ENCODE measurements at regions not wholly inside any gene's neighbourhood (a gene's known extent, or its start where the extent isn't known, plus 50 kb on each side); places are given as distances from the start of the nearest gene placed in this dataset.

DNA sequence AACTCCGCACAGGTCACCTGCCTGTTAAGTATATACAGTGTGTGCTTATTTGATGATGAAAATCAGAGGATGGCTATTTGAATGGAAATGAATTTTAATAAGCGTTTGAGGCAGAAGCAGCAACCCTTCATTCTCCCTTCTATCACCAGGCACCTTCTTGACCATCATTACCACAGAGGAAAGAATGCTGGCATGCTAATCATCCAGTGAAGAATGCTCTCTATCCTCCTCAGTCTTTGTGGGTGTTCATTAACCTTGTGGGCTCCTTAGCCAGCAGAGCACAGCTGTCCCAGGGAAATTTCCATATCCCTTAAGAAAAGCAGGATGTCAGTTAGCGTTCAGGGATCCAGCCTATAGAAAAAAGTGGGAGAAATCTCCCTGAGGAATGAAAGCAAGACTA lies 428.0 kb upstream of the CAMK1G start:
- Histone ChIP-seq H4K8ac (ENCODE audit: low read length) (no peak overlapping the region), H3K27ac (ENCODE audit: low read length, poor library complexity, severe bottlenecking) (peak overlapping the region; percentile 98), H3K79me1 (replicated peaks; ENCODE audit: low read length, poor library complexity, severe bottlenecking) (no peaks in the 10 kb centered on the region), H3K9me3 (ENCODE audit: control insufficient read depth, low read length) (no peaks in the 10 kb centered on the region), H3K36me3 (ENCODE audit: control insufficient read depth in 1 of 2, insufficient read depth in 2 of 2, low read depth in 1 of 2, low read length in 2 of 2) (no peaks in the 10 kb centered on the region), H3K18ac (ENCODE audit: low read depth in 1 of 2, low read length in 2 of 2) (no peak overlapping the region), H3K23ac (ENCODE audit: low read length in 2 of 2) (no peak overlapping the region), H2BK15ac (ENCODE audit: low read depth, poor library complexity, severe bottlenecking) (no peak overlapping the region), H3K14ac (ENCODE audit: low read length in 2 of 2) (no peak overlapping the region), H3K4me3 (ENCODE audit: insufficient read depth in 1 of 2, low read depth in 1 of 2, low read length in 2 of 2) (no peak overlapping the region), H3K4me2 (ENCODE audit: low read length, poor library complexity, severe bottlenecking) (no peak overlapping the region), H3K27me3 (ENCODE audit: control insufficient read depth in 1 of 2, insufficient read depth in 1 of 2, low read length in 2 of 2) (peaks cover 0 to 2% of the 10 kb centered on the region in 2 experiments), H2AFZ (ENCODE audit: low read depth, low read length) (no peak overlapping the region), H3K9ac (ENCODE audit: low read length) (no peak overlapping the region), H3K4ac (ENCODE audit: low read depth in 1 of 2, low read length in 2 of 2) (no peak overlapping the region), H2BK120ac (ENCODE audit: low read depth, low read length) (no peak overlapping the region), H2BK12ac (ENCODE audit: low read length in 2 of 2) (no peak overlapping the region), H3K4me1 (ENCODE audit: control insufficient read depth, insufficient read depth, low read depth, low read length) (peaks cover 4% of the 10 kb centered on the region), H4K91ac (ENCODE audit: low read length) (no peak overlapping the region), H2AK5ac (ENCODE audit: low read length, severe bottlenecking) (no peak overlapping the region), H2BK5ac (ENCODE audit: low read depth, low read length, poor library complexity, severe bottlenecking) (peak overlapping the region; percentile 91)
- WGBS = 60% methylated on average over 3 of the region's 3 CpGs
- peak; percentile 20 for DNase-seq

DNA sequence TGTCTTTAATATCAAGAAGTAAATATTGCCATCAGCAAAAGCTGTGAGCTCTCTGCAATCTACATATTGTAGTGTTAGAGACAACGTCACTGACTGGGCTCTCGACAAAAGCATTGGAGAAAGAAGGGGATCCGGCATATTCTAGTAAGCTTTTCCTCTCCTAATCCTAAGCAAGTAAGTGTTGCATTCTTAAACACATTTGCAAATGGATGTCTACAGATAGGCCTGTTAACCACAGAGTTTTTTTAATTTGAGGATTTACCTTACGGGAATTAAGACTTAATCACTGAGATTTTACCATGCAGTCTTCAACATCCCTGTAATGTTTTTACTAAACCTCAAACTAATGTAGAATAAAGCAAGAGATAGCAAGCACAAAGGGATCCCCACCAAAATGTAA lies 426.5 kb upstream of the CAMK1G start:
- H3K79me1 ChIP-seq (replicated peaks; ENCODE audit: low read length, poor library complexity, severe bottlenecking) = no peaks in the 10 kb centered on the region
- H3K4me1 ChIP-seq (ENCODE audit: control insufficient read depth, insufficient read depth, low read depth, low read length) = peaks cover 4% of the 10 kb centered on the region
- DNase-seq = no peak
- no peak overlapping the region for H4K8ac ChIP-seq (ENCODE audit: low read length)
- H3K4me3 ChIP-seq (ENCODE audit: insufficient read depth in 1 of 2, low read depth in 1 of 2, low read length in 2 of 2) = no peak overlapping the region
- no peak overlapping the region for H3K27ac ChIP-seq (ENCODE audit: low read length, poor library complexity, severe bottlenecking)
- peaks cover 0 to 2% of the 10 kb centered on the region in 2 experiments for H3K27me3 ChIP-seq (ENCODE audit: control insufficient read depth in 1 of 2, insufficient read depth in 1 of 2, low read length in 2 of 2)
- H3K9ac ChIP-seq (ENCODE audit: low read length) = no peak overlapping the region
- WGBS = 84% methylated on average over 3 of the region's 4 CpGs
- H2BK5ac ChIP-seq (ENCODE audit: low read depth, low read length, poor library complexity, severe bottlenecking) = no peak overlapping the region
- H2BK15ac ChIP-seq (ENCODE audit: low read depth, poor library complexity, severe bottlenecking) = no peak overlapping the region
- H2AK5ac ChIP-seq (ENCODE audit: low read length, severe bottlenecking) = peak overlapping the region; percentile 16
- no peak overlapping the region for H3K4ac ChIP-seq (ENCODE audit: low read depth in 1 of 2, low read length in 2 of 2)
- H2AFZ ChIP-seq (ENCODE audit: low read depth, low read length) = no peak overlapping the region
- no peak overlapping the region for H3K18ac ChIP-seq (ENCODE audit: low read depth in 1 of 2, low read length in 2 of 2)
- no peak overlapping the region for H2BK120ac ChIP-seq (ENCODE audit: low read depth, low read length)
- H3K9me3 ChIP-seq (ENCODE audit: control insufficient read depth, low read length) = no peaks in the 10 kb centered on the region
- no peak overlapping the region for H3K14ac ChIP-seq (ENCODE audit: low read length in 2 of 2)
- H2BK12ac ChIP-seq (ENCODE audit: low read length in 2 of 2) = no peak overlapping the region
- no peaks in the 10 kb centered on the region for H3K36me3 ChIP-seq (ENCODE audit: control insufficient read depth in 1 of 2, insufficient read depth in 2 of 2, low read depth in 1 of 2, low read length in 2 of 2)
- H3K4me2 ChIP-seq (ENCODE audit: low read length, poor library complexity, severe bottlenecking) = no peak overlapping the region
- no peak overlapping the region for H4K91ac ChIP-seq (ENCODE audit: low read length)
- no peak overlapping the region for H3K23ac ChIP-seq (ENCODE audit: low read length in 2 of 2)

DNA sequence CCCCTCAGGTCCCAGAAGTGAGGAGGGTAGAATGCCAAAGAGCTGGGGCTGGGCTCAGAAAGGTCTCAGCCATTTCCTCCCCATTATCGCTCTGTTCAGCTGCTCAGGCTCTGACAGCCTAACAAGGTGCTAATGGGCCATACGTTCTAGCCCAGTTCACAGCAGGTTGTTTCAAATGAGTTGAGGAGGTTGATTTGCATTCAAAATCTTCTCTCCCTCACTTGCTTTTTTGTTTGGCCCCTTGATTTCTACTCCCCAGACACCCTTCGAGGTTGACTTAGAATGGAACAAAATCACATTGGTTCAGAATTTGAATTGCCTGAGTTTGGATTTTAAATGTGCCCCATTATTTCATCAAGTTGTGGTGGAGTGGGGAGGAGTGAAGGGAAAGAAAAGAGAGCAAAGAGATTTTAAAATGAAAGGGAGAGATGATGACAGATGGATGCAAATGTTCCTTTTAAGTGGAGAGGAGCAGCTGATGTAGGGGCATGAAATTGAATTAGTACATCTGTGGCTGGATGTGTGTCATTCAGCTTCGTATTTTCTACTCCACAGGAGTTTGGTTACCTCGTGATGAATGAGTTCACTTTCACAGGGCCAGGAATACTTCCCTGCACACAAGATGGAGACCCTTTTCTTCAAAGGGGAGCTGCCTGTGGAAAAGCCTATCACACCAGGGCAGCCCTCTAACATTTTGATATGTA lies 425.8 kb upstream of the CAMK1G start:
- Histone ChIP-seq H3K27ac (ENCODE audit: low read length, poor library complexity, severe bottlenecking) (no peak overlapping the region), H3K4me2 (ENCODE audit: low read length, poor library complexity, severe bottlenecking) (no peak overlapping the region), H2AK5ac (ENCODE audit: low read length, severe bottlenecking) (peak overlapping the region; percentile 15), H3K18ac (ENCODE audit: low read depth in 1 of 2, low read length in 2 of 2) (no peak overlapping the region), H3K27me3 (ENCODE audit: control insufficient read depth in 1 of 2, insufficient read depth in 1 of 2, low read length in 2 of 2) (peaks cover 0 to 2% of the 10 kb centered on the region in 2 experiments), H3K4ac (ENCODE audit: low read depth in 1 of 2, low read length in 2 of 2) (no peak overlapping the region), H3K9ac (ENCODE audit: low read length) (no peak overlapping the region), H4K91ac (ENCODE audit: low read length) (no peak overlapping the region), H3K79me1 (replicated peaks; ENCODE audit: low read length, poor library complexity, severe bottlenecking) (no peaks in the 10 kb centered on the region), H3K4me3 (ENCODE audit: insufficient read depth in 1 of 2, low read depth in 1 of 2, low read length in 2 of 2) (no peak overlapping the region), H4K8ac (ENCODE audit: low read length) (no peak overlapping the region), H2BK15ac (ENCODE audit: low read depth, poor library complexity, severe bottlenecking) (no peak overlapping the region), H3K9me3 (ENCODE audit: control insufficient read depth, low read length) (no peaks in the 10 kb centered on the region), H3K23ac (ENCODE audit: low read length in 2 of 2) (no peak overlapping the region), H2BK120ac (ENCODE audit: low read depth, low read length) (no peak overlapping the region), H3K4me1 (ENCODE audit: control insufficient read depth, insufficient read depth, low read depth, low read length) (peaks cover 4% of the 10 kb centered on the region), H2BK5ac (ENCODE audit: low read depth, low read length, poor library complexity, severe bottlenecking) (no peak overlapping the region), H2AFZ (ENCODE audit: low read depth, low read length) (no peak overlapping the region), H3K14ac (ENCODE audit: low read length in 2 of 2) (no peak overlapping the region), H3K36me3 (ENCODE audit: control insufficient read depth in 1 of 2, insufficient read depth in 2 of 2, low read depth in 1 of 2, low read length in 2 of 2) (no peaks in the 10 kb centered on the region), H2BK12ac (ENCODE audit: low read length in 2 of 2) (no peak overlapping the region)
- 14% methylated on average over 3 of the region's 5 CpGs for WGBS
- DNase-seq = no peak

DNA sequence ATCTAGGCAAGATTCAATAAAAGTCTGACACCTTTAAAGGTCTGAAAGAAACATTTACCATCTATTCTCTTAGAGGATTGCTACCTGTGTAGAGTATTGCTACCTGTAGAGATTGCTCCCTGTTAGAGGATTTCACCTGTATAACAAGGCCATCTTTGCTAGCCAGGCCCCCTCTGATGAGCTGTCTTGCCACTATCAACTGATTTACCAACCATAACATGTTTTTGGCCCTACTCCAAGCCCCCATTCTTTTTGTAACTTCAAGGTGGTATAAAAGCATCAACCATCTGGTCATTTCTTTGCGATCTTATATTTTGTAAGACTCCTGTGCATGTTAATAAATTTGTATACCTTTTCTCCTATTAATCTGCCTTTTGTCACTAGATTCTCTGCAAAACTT lies 424.7 kb upstream of the CAMK1G start:
- no peaks in the 10 kb centered on the region for H3K9me3 ChIP-seq (ENCODE audit: control insufficient read depth, low read length)
- H3K4me1 ChIP-seq (ENCODE audit: control insufficient read depth, insufficient read depth, low read depth, low read length) = peaks cover 4% of the 10 kb centered on the region
- H3K23ac ChIP-seq (ENCODE audit: low read length in 2 of 2) = no peak overlapping the region
- no peak overlapping the region for H2BK15ac ChIP-seq (ENCODE audit: low read depth, poor library complexity, severe bottlenecking)
- no peak overlapping the region for H2AFZ ChIP-seq (ENCODE audit: low read depth, low read length)
- no peak for DNase-seq
- H3K9ac ChIP-seq (ENCODE audit: low read length) = no peak overlapping the region
- no peak overlapping the region for H2BK12ac ChIP-seq (ENCODE audit: low read length in 2 of 2)
- no peaks in the 10 kb centered on the region for H3K79me1 ChIP-seq (replicated peaks; ENCODE audit: low read length, poor library complexity, severe bottlenecking)
- H2BK5ac ChIP-seq (ENCODE audit: low read depth, low read length, poor library complexity, severe bottlenecking) = no peak overlapping the region
- no peak overlapping the region for H4K8ac ChIP-seq (ENCODE audit: low read length)
- no peak overlapping the region for H3K14ac ChIP-seq (ENCODE audit: low read length in 2 of 2)
- H3K18ac ChIP-seq (ENCODE audit: low read depth in 1 of 2, low read length in 2 of 2) = no peak overlapping the region
- no peak overlapping the region for H3K4me2 ChIP-seq (ENCODE audit: low read length, poor library complexity, severe bottlenecking)
- H3K4ac ChIP-seq (ENCODE audit: low read depth in 1 of 2, low read length in 2 of 2) = no peak overlapping the region
- 100% methylated on average over 1 of the region's 1 CpG for WGBS
- H3K36me3 ChIP-seq (ENCODE audit: control insufficient read depth in 1 of 2, insufficient read depth in 2 of 2, low read depth in 1 of 2, low read length in 2 of 2) = no peaks in the 10 kb centered on the region
- H3K27me3 ChIP-seq (ENCODE audit: control insufficient read depth in 1 of 2, insufficient read depth in 1 of 2, low read length in 2 of 2) = peaks cover 0 to 2% of the 10 kb centered on the region in 2 experiments
- no peak overlapping the region for H4K91ac ChIP-seq (ENCODE audit: low read length)
- H2BK120ac ChIP-seq (ENCODE audit: low read depth, low read length) = no peak overlapping the region
- H2AK5ac ChIP-seq (ENCODE audit: low read length, severe bottlenecking) = no peak overlapping the region
- H3K27ac ChIP-seq (ENCODE audit: low read length, poor library complexity, severe bottlenecking) = no peak overlapping the region
- no peak overlapping the region for H3K4me3 ChIP-seq (ENCODE audit: insufficient read depth in 1 of 2, low read depth in 1 of 2, low read length in 2 of 2)

Data from mesenchymal stem cell (in vitro differentiated cells and primary cell).